ENCODE measurements at regions not wholly inside any gene's neighbourhood (a gene's known extent, or its start where the extent isn't known, plus 50 kb on each side); places are given as distances from the start of the nearest gene placed in this dataset.

- DNase-seq (ENCODE audit: low spot score, unreplicated experiment) = no peak
- Mint-ChIP-seq H3K27ac (no peak overlapping the region), H3K4me3 (ENCODE audit: low read depth) (no peak overlapping the region), H3K27me3 (no peaks in the 10 kb centered on the region), H3K4me1 (ENCODE audit: low read depth) (peaks cover 12% of the 10 kb centered on the region), H3K36me3 (ENCODE audit: insufficient read depth) (no peaks in the 10 kb centered on the region), H3K9me3 (ENCODE audit: low read depth) (peaks cover 7% of the 10 kb centered on the region)
- no peak for TF ChIP-seq CTCF (IDR thresholded peaks at IDR 0.05; ENCODE audit: unreplicated experiment)
These were observed 89.2 kb upstream of the POMGNT2 start for GRCh38 chr3:43195115-43195498.

GRCh38 chr3:43194490-43195114, 88.7 kb upstream of the POMGNT2 start:
- no peak for DNase-seq (ENCODE audit: low spot score, unreplicated experiment)
- Mint-ChIP-seq H3K4me1 (ENCODE audit: low read depth) (peaks cover 12% of the 10 kb centered on the region), H3K4me3 (ENCODE audit: low read depth) (no peak overlapping the region), H3K27ac (no peak overlapping the region), H3K27me3 (no peaks in the 10 kb centered on the region), H3K9me3 (ENCODE audit: low read depth) (peaks cover 10% of the 10 kb centered on the region), H3K36me3 (ENCODE audit: insufficient read depth) (no peaks in the 10 kb centered on the region)
- TF ChIP-seq CTCF (IDR thresholded peaks at IDR 0.05; ENCODE audit: unreplicated experiment) = no peak

GRCh38 chr3:43194069-43194468, 88.2 kb upstream of the POMGNT2 start:
- DNase-seq (ENCODE audit: low spot score, unreplicated experiment) = no peak
- Mint-ChIP-seq H3K9me3 (ENCODE audit: low read depth) (peaks cover 5% of the 10 kb centered on the region), H3K4me1 (ENCODE audit: low read depth) (peaks cover 12% of the 10 kb centered on the region), H3K27me3 (no peaks in the 10 kb centered on the region), H3K27ac (no peak overlapping the region), H3K36me3 (ENCODE audit: insufficient read depth) (no peaks in the 10 kb centered on the region), H3K4me3 (ENCODE audit: low read depth) (no peak overlapping the region)
- TF ChIP-seq CTCF (IDR thresholded peaks at IDR 0.05; ENCODE audit: unreplicated experiment) = no peak

GRCh38 chr3:43192028-43192427, 86.1 kb upstream of the POMGNT2 start:
- H3K36me3 Mint-ChIP-seq (ENCODE audit: insufficient read depth) = no peaks in the 10 kb centered on the region
- peaks cover 12% of the 10 kb centered on the region for H3K4me1 Mint-ChIP-seq (ENCODE audit: low read depth)
- H3K9me3 Mint-ChIP-seq (ENCODE audit: low read depth) = peaks cover 4% of the 10 kb centered on the region
- H3K27ac Mint-ChIP-seq = no peak overlapping the region
- H3K27me3 Mint-ChIP-seq = no peaks in the 10 kb centered on the region
- TF ChIP-seq CTCF (IDR thresholded peaks at IDR 0.05; ENCODE audit: unreplicated experiment) = no peak
- no peak overlapping the region for H3K4me3 Mint-ChIP-seq (ENCODE audit: low read depth)
- no peak for DNase-seq (ENCODE audit: low spot score, unreplicated experiment)

- Mint-ChIP-seq H3K27me3 (no peaks in the 10 kb centered on the region), H3K4me3 (ENCODE audit: low read depth) (no peak overlapping the region), H3K36me3 (ENCODE audit: insufficient read depth) (no peaks in the 10 kb centered on the region), H3K4me1 (ENCODE audit: low read depth) (peaks cover 9% of the 10 kb centered on the region), H3K9me3 (ENCODE audit: low read depth) (peaks cover 4% of the 10 kb centered on the region), H3K27ac (no peak overlapping the region)
- TF ChIP-seq CTCF (IDR thresholded peaks at IDR 0.05; ENCODE audit: unreplicated experiment) = no peak
- DNase-seq (ENCODE audit: low spot score, unreplicated experiment) = no peak
These were observed 85.2 kb upstream of the POMGNT2 start for GRCh38 chr3:43191116-43191515.
